HG02610 (cell line): ENCODE measurements at regions not wholly inside any gene's neighbourhood (a gene's known extent, or its start where the extent isn't known, plus 50 kb on each side); places are given as distances from the start of the nearest gene placed in this dataset.
A peak's percentile ranks its signal among the peaks of the same experiment; 100 is the strongest.

Source experiments
- ATAC-seq: cut with Tn5 transposase; IDR thresholded peaks from one replicate; pipeline ENCODE4 v1.9.1; 2021; ENCODE audit warnings: mild to moderate bottlenecking, moderate library complexity; ENCODE audit not compliant: unreplicated experiment

- no peak for ATAC-seq
These were observed 615.3 kb downstream of the BCL11A start for GRCh38 chr2:59938181-59938580.

DNA sequence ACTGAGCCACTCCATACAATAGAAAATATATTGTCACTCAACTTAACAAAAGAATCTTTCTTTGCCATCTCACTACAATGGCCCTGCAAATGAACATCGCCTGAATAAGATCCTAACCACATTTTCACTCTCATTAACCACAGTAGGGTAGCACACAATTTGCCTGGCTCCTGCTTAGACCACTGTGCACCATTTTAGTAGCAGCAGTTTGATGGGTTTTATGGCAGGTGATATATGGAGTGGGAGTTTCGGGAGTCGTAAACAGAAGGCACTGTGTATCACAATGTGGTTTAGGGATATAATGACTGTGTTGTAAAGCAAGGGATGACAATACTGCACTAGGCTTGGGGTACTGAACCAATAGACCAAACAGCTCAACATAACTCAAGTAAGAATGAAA lies 617.4 kb downstream of the BCL11A start:
- no peak for ATAC-seq

DNA sequence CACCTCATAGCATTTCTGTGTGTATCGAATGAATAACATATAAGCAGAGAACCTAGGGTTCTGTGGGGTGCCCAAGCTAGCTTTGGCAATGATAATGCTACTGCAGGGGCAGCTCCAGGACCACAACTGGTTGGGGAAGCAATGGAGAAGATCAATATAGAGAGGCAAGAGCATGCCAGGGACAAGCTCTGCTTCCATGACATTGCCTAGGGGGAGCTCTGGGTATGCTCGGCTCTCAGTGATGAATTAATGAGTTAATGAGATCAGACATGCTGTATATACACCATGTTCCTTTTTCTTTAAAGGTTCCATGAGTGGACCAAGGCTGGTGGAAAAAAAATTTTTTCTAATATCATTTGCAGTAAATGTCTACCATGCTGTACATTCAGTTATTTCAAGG lies 618.4 kb downstream of the BCL11A start:
- no peak for ATAC-seq

GRCh38 chr2:59933948-59934347 lies 619.5 kb downstream of the BCL11A start:
- no peak for ATAC-seq

GRCh38 chr2:59932341-59932740 lies 621.1 kb downstream of the BCL11A start:
- no peak for ATAC-seq

GRCh38 chr2:59930430-59930829 lies 623.0 kb downstream of the BCL11A start:
- no peak for ATAC-seq

GRCh38 chr2:59926731-59927130 lies 626.7 kb downstream of the BCL11A start:
- ATAC-seq = no peak

DNA sequence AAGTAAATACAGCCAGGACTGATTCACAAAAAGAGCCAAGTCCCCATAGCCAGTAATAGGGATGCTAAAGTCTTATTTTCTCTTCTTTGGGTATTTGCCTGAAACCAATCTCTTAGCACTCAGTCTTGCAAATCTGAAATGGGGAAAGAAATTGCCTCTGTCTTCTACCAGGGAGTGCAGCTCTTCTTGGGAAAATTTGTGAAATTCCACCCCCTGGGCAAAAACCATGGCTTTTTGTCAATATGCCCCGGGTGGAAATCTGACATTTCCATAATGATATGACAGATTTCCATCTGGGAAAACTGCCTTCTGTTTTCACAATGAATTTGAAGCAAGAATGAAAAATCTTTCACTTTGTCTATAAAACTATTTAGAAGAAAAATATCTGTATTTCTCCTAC lies 628.1 kb downstream of the BCL11A start:
- no peak for ATAC-seq

DNA sequence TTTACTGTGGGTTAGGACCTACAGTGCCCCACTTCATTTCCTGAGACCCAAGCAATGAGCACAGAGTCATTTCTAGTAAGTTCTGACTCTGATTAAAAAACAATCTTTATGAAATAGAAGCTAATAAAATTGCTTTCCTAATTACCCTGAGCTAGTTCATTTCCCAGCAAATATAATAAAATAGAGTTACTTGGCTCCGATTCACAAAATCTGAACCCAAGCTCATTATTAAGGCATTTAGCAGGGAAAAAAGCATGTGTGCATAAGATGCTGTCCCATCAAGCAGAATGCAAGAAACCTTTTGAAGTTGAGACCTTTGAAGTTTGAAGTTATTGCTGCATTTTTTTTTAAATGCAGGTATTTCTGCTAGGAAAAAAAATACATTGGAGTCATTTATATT lies 629.1 kb downstream of the BCL11A start:
- ATAC-seq = no peak

- ATAC-seq = no peak
These were observed 631.0 kb downstream of the BCL11A start for GRCh38 chr2:59922450-59922849.

GRCh38 chr2:59921743-59922142 lies 631.7 kb downstream of the BCL11A start:
- no peak for ATAC-seq

- ATAC-seq = no peak
These were observed 632.5 kb downstream of the BCL11A start for GRCh38 chr2:59920961-59921360.

GRCh38 chr2:59920307-59920706 lies 633.1 kb downstream of the BCL11A start:
- ATAC-seq = no peak

DNA sequence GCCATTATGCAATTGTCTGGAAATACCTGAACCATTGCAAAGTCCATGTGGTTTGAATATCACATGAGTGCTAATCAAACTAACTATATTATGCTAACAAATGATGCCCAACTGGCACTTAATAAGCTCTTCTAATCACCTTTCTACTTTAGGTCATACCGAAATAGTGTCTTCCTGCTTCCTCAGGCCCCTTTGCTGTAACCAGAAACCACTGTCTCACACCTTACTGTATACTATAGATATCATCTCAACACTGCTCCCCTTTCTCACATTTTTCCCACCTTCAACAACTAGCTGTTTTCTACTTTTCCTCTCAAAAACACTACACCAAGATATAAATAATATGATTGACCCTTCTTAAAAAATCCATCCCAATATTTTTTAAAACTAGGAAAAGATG lies 633.9 kb downstream of the BCL11A start:
- no peak for ATAC-seq

DNA sequence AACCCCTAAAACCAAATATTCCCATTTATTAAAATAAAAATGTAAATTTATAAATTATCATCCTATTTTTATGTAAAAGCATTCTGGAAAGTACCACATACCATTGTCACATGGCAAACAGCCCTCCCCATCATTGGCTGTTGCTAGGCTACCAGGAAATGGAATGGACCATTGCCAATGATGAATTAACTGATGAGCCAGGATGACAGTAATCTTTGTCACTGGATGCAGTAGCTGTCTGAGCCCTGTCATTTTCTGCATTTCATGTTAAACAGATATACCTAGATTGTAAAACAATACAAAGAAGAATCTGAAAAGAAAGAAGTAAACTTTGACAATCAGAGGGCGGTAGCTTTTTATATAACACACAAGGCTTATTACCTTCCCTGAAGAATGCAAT lies 641.4 kb downstream of the BCL11A start:
- ATAC-seq = no peak

DNA sequence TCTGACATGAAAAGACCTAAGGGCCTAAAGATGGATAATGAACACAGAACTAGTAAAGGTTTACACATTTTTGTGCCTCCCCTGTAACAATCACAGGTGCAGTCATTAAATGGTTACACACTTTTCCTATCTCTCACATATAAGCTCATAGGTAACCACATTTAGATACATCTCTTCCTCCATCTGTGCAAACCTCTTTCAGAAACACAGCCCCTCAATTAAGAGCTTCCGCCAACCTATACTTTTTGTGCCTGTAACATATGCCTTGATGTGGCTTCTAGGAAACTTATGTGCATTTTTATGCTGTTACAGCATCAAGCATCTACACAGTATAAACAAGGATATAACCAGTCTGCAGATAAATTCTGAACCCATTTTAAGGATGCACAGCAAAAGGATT lies 643.3 kb downstream of the BCL11A start:
- ATAC-seq = no peak

DNA sequence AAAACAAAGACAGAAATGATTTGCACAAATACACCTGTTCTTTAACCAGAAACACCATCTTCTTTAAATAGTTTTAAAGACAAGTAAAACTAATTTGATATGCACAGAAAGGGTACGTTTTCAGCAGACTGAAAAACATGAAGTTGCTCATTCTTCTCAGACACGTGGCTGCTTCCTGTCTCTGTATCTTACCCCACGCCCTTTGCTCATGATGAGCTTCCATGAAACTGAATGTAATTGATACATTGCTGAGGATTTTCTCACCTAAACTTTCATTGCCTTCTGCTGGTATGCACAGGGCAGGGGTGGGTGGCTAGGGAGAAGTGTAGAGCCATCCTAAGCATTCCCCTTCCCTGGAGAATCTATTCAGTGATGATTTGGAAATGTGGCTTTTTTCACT lies 644.3 kb downstream of the BCL11A start:
- ATAC-seq = no peak

DNA sequence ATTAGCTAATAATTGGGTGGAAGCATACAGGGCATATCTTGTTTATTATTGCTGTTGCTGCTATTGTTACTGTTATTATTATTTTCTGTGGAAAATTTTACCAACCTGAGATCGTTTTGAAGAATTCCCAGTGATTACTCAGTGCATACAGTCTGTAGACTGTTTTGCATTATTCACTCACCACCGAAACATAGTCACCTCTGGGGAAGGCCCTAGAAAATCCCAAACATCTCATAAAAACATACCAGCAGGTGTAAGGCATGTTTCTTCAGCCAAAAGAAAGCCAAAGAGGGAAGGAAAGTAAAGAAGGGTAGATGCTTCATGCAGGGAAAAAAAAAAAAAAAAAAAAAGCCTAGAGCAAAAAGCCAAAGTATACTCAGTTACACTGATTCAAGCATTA lies 647.7 kb downstream of the BCL11A start:
- peak; percentile 90 for ATAC-seq

- no peak for ATAC-seq
These were observed 649.4 kb downstream of the BCL11A start for GRCh38 chr2:59903994-59904544.

DNA sequence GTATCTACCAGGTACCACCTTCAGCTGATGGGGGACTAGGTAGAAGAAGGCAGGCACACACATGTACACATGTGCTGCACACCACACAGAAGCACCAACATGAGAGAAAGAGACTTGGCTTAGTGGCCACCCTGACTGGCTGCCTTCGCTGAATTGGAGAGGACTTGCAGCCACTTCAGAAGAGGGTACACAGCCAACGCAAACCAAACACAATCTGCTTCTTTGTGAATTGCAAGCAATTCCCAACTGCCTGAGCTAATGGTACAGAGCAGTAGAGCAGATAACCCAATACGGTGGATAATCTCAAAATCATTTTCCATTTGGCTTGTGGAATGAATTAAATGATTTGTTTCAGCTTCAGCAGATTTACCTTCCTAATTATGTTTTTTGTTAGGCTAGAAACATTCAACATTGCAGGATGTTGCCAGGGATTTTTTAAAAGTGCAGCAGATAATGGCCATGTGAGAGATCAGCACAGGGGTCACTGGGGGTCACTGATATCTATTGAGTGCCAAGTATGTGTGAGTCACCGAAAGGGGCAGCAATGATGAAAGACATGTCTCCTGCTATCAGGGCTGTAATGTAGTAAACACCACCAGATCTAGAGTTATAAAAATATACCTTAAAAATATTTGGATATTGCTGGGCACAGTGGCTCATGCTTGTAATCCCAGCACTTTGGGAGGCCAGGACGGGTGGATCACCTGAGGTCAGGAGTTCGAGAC lies 652.6 kb downstream of the BCL11A start:
- ATAC-seq = no peak

GRCh38 chr2:59899692-59900091 lies 653.8 kb downstream of the BCL11A start:
- ATAC-seq = no peak

GRCh38 chr2:59896499-59897245 lies 656.8 kb downstream of the BCL11A start:
- no peak for ATAC-seq
